ENCODE measurements at regions not wholly inside any gene's neighbourhood (a gene's known extent, or its start where the extent isn't known, plus 50 kb on each side); places are given as distances from the start of the nearest gene placed in this dataset.

DNA sequence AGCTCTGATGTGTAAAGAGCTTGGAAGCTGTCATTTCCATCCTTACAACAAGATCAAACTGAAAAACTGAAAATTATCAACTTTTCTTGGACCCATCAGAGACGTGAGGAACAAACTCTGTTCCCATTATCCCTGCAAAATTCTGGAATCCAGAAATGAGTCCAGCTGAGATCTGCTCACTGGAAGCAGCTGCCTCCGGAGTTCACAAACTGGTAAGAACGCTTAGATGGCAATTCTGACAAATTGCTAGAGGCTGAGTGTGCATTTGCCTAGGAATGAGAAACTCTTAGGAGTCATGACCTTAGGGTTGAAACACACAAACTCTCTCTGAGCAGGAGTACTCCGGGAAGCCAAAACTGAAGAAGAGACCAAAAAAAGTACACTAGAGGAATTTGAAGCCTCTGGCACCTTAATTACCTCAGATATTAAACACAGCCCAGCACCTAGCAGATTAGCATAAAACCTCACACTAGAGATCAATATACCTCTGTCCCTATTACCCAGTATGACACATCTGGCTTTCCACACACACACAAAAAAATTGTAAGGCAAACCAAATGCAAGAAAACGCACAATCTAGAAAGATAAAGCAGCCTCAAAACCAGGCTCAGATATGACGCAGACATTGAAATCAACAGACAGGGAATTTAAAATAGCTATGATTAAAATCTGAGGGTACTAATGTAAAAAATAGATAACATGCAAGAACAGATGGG lies 233.5 kb upstream of the SGK1 start:
- ChIA-PET POLR2A (interaction anchor here (0.6 to 3.7 kb wide), 20 partner anchors 9 to 332 kb away, joined by 3 to 26 read pairs (median 4); no protein-coding TSS in a partner anchor), CTCF (interaction anchor here (0.6 to 1.4 kb wide), 6 partner anchors 10 to 355 kb away, joined by 3 to 5 read pairs (median 4); no protein-coding TSS in a partner anchor)
- H3K4me1 Mint-ChIP-seq (ENCODE audit: insufficient read depth, unreplicated experiment): peaks cover 16% of the 10 kb centered on the region
- H3K36me3 Mint-ChIP-seq (ENCODE audit: insufficient read depth, unreplicated experiment): no peaks in the 10 kb centered on the region
- DNase-seq (ENCODE audit: unreplicated experiment): peak; percentile 39
- BruUV-seq (replicated peaks): no TSS peak
- TF ChIP-seq, protein P1, sequence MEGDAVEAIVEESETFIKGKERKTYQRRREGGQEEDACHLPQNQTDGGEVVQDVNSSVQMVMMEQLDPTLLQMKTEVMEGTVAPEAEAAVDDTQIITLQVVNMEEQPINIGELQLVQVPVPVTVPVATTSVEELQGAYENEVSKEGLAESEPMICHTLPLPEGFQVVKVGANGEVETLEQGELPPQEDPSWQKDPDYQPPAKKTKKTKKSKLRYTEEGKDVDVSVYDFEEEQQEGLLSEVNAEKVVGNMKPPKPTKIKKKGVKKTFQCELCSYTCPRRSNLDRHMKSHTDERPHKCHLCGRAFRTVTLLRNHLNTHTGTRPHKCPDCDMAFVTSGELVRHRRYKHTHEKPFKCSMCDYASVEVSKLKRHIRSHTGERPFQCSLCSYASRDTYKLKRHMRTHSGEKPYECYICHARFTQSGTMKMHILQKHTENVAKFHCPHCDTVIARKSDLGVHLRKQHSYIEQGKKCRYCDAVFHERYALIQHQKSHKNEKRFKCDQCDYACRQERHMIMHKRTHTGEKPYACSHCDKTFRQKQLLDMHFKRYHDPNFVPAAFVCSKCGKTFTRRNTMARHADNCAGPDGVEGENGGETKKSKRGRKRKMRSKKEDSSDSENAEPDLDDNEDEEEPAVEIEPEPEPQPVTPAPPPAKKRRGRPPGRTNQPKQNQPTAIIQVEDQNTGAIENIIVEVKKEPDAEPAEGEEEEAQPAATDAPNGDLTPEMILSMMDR (IDR thresholded peaks at IDR 0.05; ENCODE audit: unreplicated experiment): no peak
- H3K9me3 Mint-ChIP-seq (ENCODE audit: unreplicated experiment): no peaks in the 10 kb centered on the region
- H3K4me3 Mint-ChIP-seq (ENCODE audit: unreplicated experiment): peak overlapping the region; percentile 10
- peak overlapping the region; percentile 10 for H3K27ac Mint-ChIP-seq (ENCODE audit: low read depth, unreplicated experiment)
- intact Hi-C loops (cut with micrococcal nuclease): no loop called here
- H3K27me3 Mint-ChIP-seq (ENCODE audit: insufficient read depth, unreplicated experiment): no peaks in the 10 kb centered on the region

DNA sequence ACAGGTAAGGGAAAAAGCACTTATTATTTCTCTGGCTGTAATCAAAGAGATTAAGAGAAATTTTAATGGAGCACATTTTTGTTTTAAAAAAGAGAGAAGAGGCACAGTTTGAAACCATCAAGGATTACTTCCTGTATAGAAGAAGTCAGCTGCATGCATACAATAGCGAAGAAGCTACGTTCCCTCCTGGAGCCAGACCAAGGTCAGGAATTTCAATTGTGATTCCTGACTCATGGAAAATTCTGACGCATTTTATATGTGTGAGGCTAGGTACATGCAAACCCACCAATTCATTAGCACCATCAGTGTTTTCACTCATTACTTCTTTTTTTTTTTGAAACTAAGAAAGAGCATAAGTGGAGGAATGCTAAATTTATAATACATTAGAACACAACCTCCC lies 232.7 kb upstream of the SGK1 start:
- H3K9me3 Mint-ChIP-seq (ENCODE audit: unreplicated experiment): no peaks in the 10 kb centered on the region
- CTCF ChIA-PET: interaction anchor here (0.7 to 1.4 kb wide), 6 partner anchors 9 to 356 kb away, joined by 3 to 4 read pairs (median 4); no protein-coding TSS in a partner anchor
- H3K4me3 Mint-ChIP-seq (ENCODE audit: unreplicated experiment): no peak overlapping the region
- H3K36me3 Mint-ChIP-seq (ENCODE audit: insufficient read depth, unreplicated experiment): no peaks in the 10 kb centered on the region
- intact Hi-C loops (cut with micrococcal nuclease): no loop called here
- TF ChIP-seq, protein P1 (IDR thresholded peaks at IDR 0.05; ENCODE audit: unreplicated experiment): no peak
- POLR2A ChIA-PET: interaction anchor here (0.6 to 3.7 kb wide), 20 partner anchors 8 to 584 kb away, joined by 3 to 26 read pairs (median 4); no protein-coding TSS in a partner anchor
- H3K27ac Mint-ChIP-seq (ENCODE audit: low read depth, unreplicated experiment): no peak overlapping the region
- H3K27me3 Mint-ChIP-seq (ENCODE audit: insufficient read depth, unreplicated experiment): no peaks in the 10 kb centered on the region
- peaks cover 16% of the 10 kb centered on the region for H3K4me1 Mint-ChIP-seq (ENCODE audit: insufficient read depth, unreplicated experiment)
- BruUV-seq (replicated peaks): no TSS peak
- peak; percentile 30 for DNase-seq (ENCODE audit: unreplicated experiment)

DNA sequence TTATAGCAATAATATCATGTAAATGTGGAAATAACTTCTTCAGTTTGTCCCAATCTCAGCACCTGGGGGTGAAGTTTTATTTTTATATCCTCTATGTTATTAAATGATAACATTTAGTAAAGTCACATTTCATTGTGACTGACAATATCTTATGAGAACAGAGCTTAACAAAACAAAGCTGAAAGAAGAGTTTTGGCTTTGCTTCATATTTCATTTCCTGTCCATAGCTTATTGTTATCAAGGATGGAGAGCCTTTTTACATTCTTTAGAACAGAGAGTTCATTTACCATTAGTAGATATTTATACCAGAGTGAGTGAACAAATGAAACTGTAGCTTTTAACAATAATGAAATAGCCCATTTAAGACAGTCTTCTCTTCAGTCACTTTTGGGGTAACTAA lies 231.9 kb upstream of the SGK1 start:
- intact Hi-C loops (cut with micrococcal nuclease): no loop called here
- ChIA-PET POLR2A (interaction anchor here (0.6 to 3.7 kb wide), 11 partner anchors 10 to 583 kb away, joined by 3 to 26 read pairs (median 4); no protein-coding TSS in a partner anchor), CTCF (interaction anchor here (1.4 kb wide), 1 partner anchor 72 kb away, joined by 3 read pairs; no protein-coding TSS in a partner anchor)
- H3K4me3 Mint-ChIP-seq (ENCODE audit: unreplicated experiment): no peak overlapping the region
- H3K27ac Mint-ChIP-seq (ENCODE audit: low read depth, unreplicated experiment): no peak overlapping the region
- no TSS peak for BruUV-seq (replicated peaks)
- no peaks in the 10 kb centered on the region for H3K9me3 Mint-ChIP-seq (ENCODE audit: unreplicated experiment)
- TF ChIP-seq, protein P1 (IDR thresholded peaks at IDR 0.05; ENCODE audit: unreplicated experiment): no peak
- H3K36me3 Mint-ChIP-seq (ENCODE audit: insufficient read depth, unreplicated experiment): no peaks in the 10 kb centered on the region
- H3K4me1 Mint-ChIP-seq (ENCODE audit: insufficient read depth, unreplicated experiment): peaks cover 16% of the 10 kb centered on the region
- H3K27me3 Mint-ChIP-seq (ENCODE audit: insufficient read depth, unreplicated experiment): no peaks in the 10 kb centered on the region
- DNase-seq (ENCODE audit: unreplicated experiment): no peak

DNA sequence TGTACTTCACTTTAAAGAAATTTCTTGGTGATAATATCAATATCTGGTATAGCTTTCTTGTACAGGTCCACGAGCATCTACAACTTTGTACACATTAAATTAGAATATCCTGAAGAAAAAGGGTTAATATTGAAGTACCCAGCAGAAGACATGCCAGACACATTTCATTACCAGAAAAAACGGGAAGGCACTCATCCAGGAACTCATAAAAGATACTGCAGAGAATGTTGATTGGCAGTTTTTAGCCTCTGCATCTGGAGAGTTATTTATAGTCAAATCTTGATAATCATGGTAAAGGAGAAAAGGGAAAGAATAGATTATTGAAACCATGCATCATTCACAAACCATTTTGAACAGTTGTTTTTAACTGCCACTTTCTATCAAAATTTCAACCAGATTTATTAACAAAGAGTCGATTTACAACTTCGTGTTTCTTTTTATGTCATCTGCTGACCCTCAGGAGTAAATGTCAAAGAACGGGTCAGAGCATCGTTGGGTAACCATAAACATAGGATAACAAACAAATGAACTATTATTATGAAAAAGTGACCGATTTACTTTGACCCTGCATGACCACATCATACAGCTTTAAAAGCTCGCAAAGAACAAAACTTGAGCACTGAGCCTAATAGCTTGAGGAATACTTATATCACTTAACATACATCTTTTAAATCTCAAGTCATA lies 229.2 kb upstream of the SGK1 start:
- no peaks in the 10 kb centered on the region for H3K27me3 Mint-ChIP-seq (ENCODE audit: insufficient read depth, unreplicated experiment)
- TF ChIP-seq, protein P1 (IDR thresholded peaks at IDR 0.05; ENCODE audit: unreplicated experiment): no peak
- CTCF ChIA-PET: interaction anchor here (0.5 kb wide), 1 partner anchor 75 kb away, joined by 4 read pairs; no protein-coding TSS in a partner anchor
- H3K4me3 Mint-ChIP-seq (ENCODE audit: unreplicated experiment): no peak overlapping the region
- no peaks in the 10 kb centered on the region for H3K9me3 Mint-ChIP-seq (ENCODE audit: unreplicated experiment)
- POLR2A ChIA-PET: interaction anchor here (1.0 kb wide), 1 partner anchor 11 kb away, joined by 4 read pairs; no protein-coding TSS in a partner anchor
- intact Hi-C loops (cut with micrococcal nuclease): no loop called here
- no peaks in the 10 kb centered on the region for H3K36me3 Mint-ChIP-seq (ENCODE audit: insufficient read depth, unreplicated experiment)
- peaks cover 16% of the 10 kb centered on the region for H3K4me1 Mint-ChIP-seq (ENCODE audit: insufficient read depth, unreplicated experiment)
- H3K27ac Mint-ChIP-seq (ENCODE audit: low read depth, unreplicated experiment): no peak overlapping the region
- no peak for DNase-seq (ENCODE audit: unreplicated experiment)
- BruUV-seq (replicated peaks): no TSS peak

Measured in MCF 10A (cell line).